Endothelial cell of umbilical vein (primary cell): ENCODE measurements at regions not wholly inside any gene's neighbourhood (a gene's known extent, or its start where the extent isn't known, plus 50 kb on each side); places are given as distances from the start of the nearest gene placed in this dataset.

Experiments
- BruUV-seq: library from RNA; stranded (reverse); fragments of 400-500 nt; replicated peaks from 2 replicates; lab custom pipeline; 2021; lab: Mats Ljungman, UMichigan
- CTCF ChIA-PET: fragments of 300-600, 350-600 bp; sonication (Branson Sonifier 250); formaldehyde crosslinking; loops from one replicate; lab custom pipeline; 2021; ENCODE audit warnings: antibody characterized with exemption, inconsistent platforms; lab: Charles Lee
- POLR2A ChIA-PET: fragments of 300-600, 350-600 bp; sonication (Branson Sonifier 250); formaldehyde crosslinking; loops from one replicate; lab custom pipeline; 2021; ENCODE audit warnings: antibody characterized with exemption, inconsistent platforms; lab: Charles Lee
- DNase-seq: peaks from one replicate; pipeline ENCODE4 v3.0.0-alpha.2; 2011; ENCODE audit warnings: low read depth, low spot score
- FAIRE-seq: peaks from 2 replicates; lab custom pipeline; 2011; peaks lifted over from hg19 to GRCh38; lab: Jason Lieb, UNC
- H2AFZ ChIP-seq: 2 replicates; pipeline ENCODE4 v1.6.0; 2012; ENCODE audit warnings: low read depth, low read length, control low read depth, inconsistent platforms
- H3K27ac ChIP-seq: 2 replicates; pipeline ENCODE4 v1.5.1; 2011; ENCODE audit warnings: low read depth, mild to moderate bottlenecking, control low read depth, low read length, moderate library complexity; ENCODE audit not compliant: insufficient read depth
- H3K27me3 ChIP-seq, 2 experiments: 2 replicates each; pipeline versions ENCODE4 v1.6.0 to v1.6.1; 2011; ENCODE audit warnings: low read length in 2 of 2, mixed read lengths in 1 of 2; ENCODE audit not compliant: control insufficient read depth in 2 of 2, insufficient read depth in 2 of 2
- H3K36me3 ChIP-seq, 2 experiments: 2 replicates in 1 of 2; 3 replicates in 1 of 2; pipeline ENCODE4 v1.5.1; 2011; ENCODE audit warnings: low read length in 2 of 2, mild to moderate bottlenecking in 1 of 2, moderate library complexity in 1 of 2; ENCODE audit not compliant: control insufficient read depth in 2 of 2, insufficient read depth in 2 of 2; ENCODE audit errors: extremely low read depth in 1 of 2
- H3K4me1 ChIP-seq: 3 replicates; pipeline ENCODE4 v1.5.1; 2011; ENCODE audit warnings: mild to moderate bottlenecking, low read length; ENCODE audit not compliant: control insufficient read depth, insufficient read depth; ENCODE audit errors: extremely low read depth
- H3K4me2 ChIP-seq: 2 replicates; pipeline ENCODE4 v1.6.1; 2011; ENCODE audit warnings: low read length, control low read depth, mixed read lengths; ENCODE audit not compliant: insufficient read depth
- H3K4me3 ChIP-seq, 3 experiments: fragments of 200-600 bp in 1 of 3; sonication (generic), shearing (Covaris generic) in 1 of 3; replicated peaks in 1 of 3; 2 replicates each; pipeline ENCODE4 v1.5.1; 2011 to 2016; ENCODE audit warnings: control low read depth in 3 of 3, low read length in 3 of 3, mild to moderate bottlenecking in 2 of 3, inconsistent platforms in 1 of 3, low read depth in 1 of 3, moderate library complexity in 1 of 3; ENCODE audit not compliant: insufficient read depth in 1 of 3
- H3K79me2 ChIP-seq: 2 replicates; pipeline ENCODE4 v1.6.0; 2012; ENCODE audit warnings: low read length, inconsistent platforms; ENCODE audit not compliant: control insufficient read depth, insufficient read depth
- H3K9ac ChIP-seq: replicated peaks from 2 replicates; pipeline ENCODE3; 2011; ENCODE audit warnings: low read length, control low read depth; ENCODE audit not compliant: insufficient read depth; ENCODE audit errors: extremely low read depth
- H3K9me1 ChIP-seq: replicated peaks from 3 replicates; pipeline ENCODE4 v1.6.0; 2011; ENCODE audit warnings: mild to moderate bottlenecking, low read length; ENCODE audit not compliant: control insufficient read depth, insufficient read depth; ENCODE audit errors: extremely low read depth
- H3K9me3 ChIP-seq: replicated peaks from 2 replicates; pipeline ENCODE4 v1.5.1; 2012; ENCODE audit warnings: low read length, inconsistent platforms; ENCODE audit not compliant: control insufficient read depth, insufficient read depth
- H4K20me1 ChIP-seq: replicated peaks from 2 replicates; pipeline ENCODE3; 2011; ENCODE audit warnings: mild to moderate bottlenecking, low read length; ENCODE audit not compliant: control insufficient read depth, insufficient read depth; ENCODE audit errors: extremely low read depth
- CTCF ChIP-seq, 2 donors: IDR thresholded peaks; 1 replicate in 1 of 2; 2 replicates in 1 of 2; pipeline ENCODE4 v1.5.1; 2011; ENCODE audit warnings: low read length in 2 of 2, mild to moderate bottlenecking in 2 of 2, moderate library complexity in 2 of 2, control low read depth in 1 of 2, inconsistent platforms in 1 of 2, low read depth in 1 of 2; ENCODE audit not compliant: insufficient read depth in 1 of 2; ENCODE audit errors: extremely low read depth in 1 of 2
- EZH2 ChIP-seq: IDR thresholded peaks from 2 replicates; pipeline ENCODE4 v1.6.1; 2012; ENCODE audit warnings: borderline replicate concordance, low read depth, mild to moderate bottlenecking, moderate library complexity, low read length, inconsistent platforms; ENCODE audit not compliant: severe bottlenecking
- FOS ChIP-seq: IDR thresholded peaks from 2 replicates; pipeline ENCODE4 v1.6.1; 2011; ENCODE audit warnings: mild to moderate bottlenecking, low read length, moderate library complexity, borderline replicate concordance; ENCODE audit not compliant: insufficient read depth
- GATA2 ChIP-seq: IDR thresholded peaks from 2 replicates; pipeline ENCODE4 v1.7.0; 2011; ENCODE audit warnings: low read depth, mild to moderate bottlenecking, moderate library complexity, mixed read lengths, low read length; ENCODE audit not compliant: insufficient read length, insufficient read depth
- JUN ChIP-seq: IDR thresholded peaks from 2 replicates; pipeline ENCODE4 v1.6.1; 2011; ENCODE audit warnings: borderline replicate concordance, low read depth; ENCODE audit not compliant: insufficient read length, insufficient read depth
- MAX ChIP-seq: IDR thresholded peaks from 2 replicates; pipeline ENCODE4 v1.6.1; 2011; ENCODE audit not compliant: insufficient read depth, insufficient read length
- MYC ChIP-seq: IDR thresholded peaks from one replicate; pipeline ENCODE4 v1.6.1; 2011; ENCODE audit warnings: mild to moderate bottlenecking, low read depth, low read length
- POLR2A ChIP-seq: IDR thresholded peaks from 2 replicates; pipeline ENCODE4 v1.6.1; 2012; ENCODE audit warnings: low read depth, mild to moderate bottlenecking, control low read depth, low read length
- POLR2AphosphoS5 ChIP-seq: IDR thresholded peaks from 2 replicates; pipeline ENCODE4 v1.6.1; 2012; ENCODE audit warnings: low read depth, mild to moderate bottlenecking, control low read depth, low read length, moderate library complexity; ENCODE audit not compliant: insufficient read depth
- dilution Hi-C: fragments of 300-500 bp; cut with MboI; formaldehyde crosslinking; loops from one replicate; pipeline ENCODE4 v1.15.0; 2019; ENCODE audit warnings: low sequenced_read_pairs; ENCODE audit not compliant: extremely low pct_ligation_motif_present
- intact Hi-C: fragments of 100-400 bp; cut with micrococcal nuclease; formaldehyde crosslinking; loops from one replicate; pipeline ENCODE4 v1.10.0; 2022

GRCh38 chr6:156590482-156590881, 186.7 kb upstream of the ARID1B start:
- H3K79me2 ChIP-seq = no peaks in the 10 kb centered on the region
- no TSS peak for BruUV-seq

More at GRCh38 chr6:156590482-156590881, 186.7 kb upstream of the ARID1B start:
- H3K4me2 ChIP-seq = no peak overlapping the region
- CTCF ChIA-PET = interaction anchor here (1.4 kb wide), 1 partner anchor 10 kb away, joined by 3 read pairs; no protein-coding TSS in a partner anchor
- no peaks in the 10 kb centered on the region for H3K36me3 ChIP-seq
- dilution Hi-C loops (no loop called here), intact Hi-C loops (no loop called here)
- POLR2A ChIA-PET = no interaction called here
- no peaks in the 10 kb centered on the region for H3K4me1 ChIP-seq
- DNase-seq (no peak), FAIRE-seq (no peak)
- no peak overlapping the region for H3K4me3 ChIP-seq
- H2AFZ ChIP-seq = no peak overlapping the region
- H3K9me3 ChIP-seq = no peaks in the 10 kb centered on the region
- H3K27ac ChIP-seq = no peak overlapping the region
- no peaks in the 10 kb centered on the region for H4K20me1 ChIP-seq
- TF ChIP-seq EZH2 = no peak
- TF ChIP-seq POLR2AphosphoS5 = no peak
- TF ChIP-seq CTCF (IDR thresholded peaks at IDR 0.05; ENCODE audit: extremely low read depth in 1 of 2, insufficient read depth in 1 of 2, low read depth in 1 of 2, low read length in 2 of 2) = no peak
- no peak for TF ChIP-seq FOS
- no peak for TF ChIP-seq POLR2A
- TF ChIP-seq MYC = no peak
- TF ChIP-seq JUN = no peak
- no peak for TF ChIP-seq MAX
- TF ChIP-seq GATA2 = no peak
- no peaks in the 10 kb centered on the region for H3K9me1 ChIP-seq
- H3K9ac ChIP-seq = no peak overlapping the region
- H3K27me3 ChIP-seq = no peaks in the 10 kb centered on the region
